Lower lobe of right lung (tissue), 2 donors: ENCODE measurements at regions not wholly inside any gene's neighbourhood (a gene's known extent, or its start where the extent isn't known, plus 50 kb on each side); places are given as distances from the start of the nearest gene placed in this dataset.

ENCODE experiments used
- ATAC-seq, 2 donors: fragments of 200-7000 bp; cut with Tn5 transposase; one replicate each; pipeline ENCODE4 v1.9.1; 2020 to 2022; ENCODE audit warnings: mild to moderate bottlenecking in 2 of 2, moderate library complexity in 2 of 2
- DNase-seq: peaks from one replicate; pipeline ENCODE4 v3.0.0-alpha.2; 2020
- H3K27ac ChIP-seq: fragments of 200-600 bp; one replicate; pipeline ENCODE4 v1.8.0; 2022
- H3K27me3 ChIP-seq: fragments of 200-600 bp; one replicate; pipeline ENCODE4 v1.8.0; 2022; ENCODE audit warnings: low read depth
- H3K36me3 ChIP-seq: fragments of 200-600 bp; one replicate; pipeline ENCODE4 v1.8.0; 2022; ENCODE audit warnings: mild to moderate bottlenecking
- H3K4me1 ChIP-seq: fragments of 200-600 bp; one replicate; pipeline ENCODE4 v1.8.0; 2022
- H3K4me3 ChIP-seq: fragments of 200-600 bp; one replicate; pipeline ENCODE4 v1.8.0; 2022; ENCODE audit warnings: mild to moderate bottlenecking
- H3K9me3 ChIP-seq: fragments of 200-600 bp; one replicate; pipeline ENCODE4 v1.8.0; 2022
- intact Hi-C: fragments of 100-400 bp; cut with DNase I; formaldehyde crosslinking; loops from one replicate; pipeline ENCODE4 v1.11.0; 2022
- TF ChIP-seq, protein P1 (sequence below): fragments of 200-600 bp; IDR thresholded peaks from one replicate; pipeline ENCODE4 v1.8.0; 2022; ENCODE audit warnings: antibody characterized with exemption, mild to moderate bottlenecking
- donor health status: DM: no; HTN: yes; CAD: no; lungs with severe emphysema.

DNA sequence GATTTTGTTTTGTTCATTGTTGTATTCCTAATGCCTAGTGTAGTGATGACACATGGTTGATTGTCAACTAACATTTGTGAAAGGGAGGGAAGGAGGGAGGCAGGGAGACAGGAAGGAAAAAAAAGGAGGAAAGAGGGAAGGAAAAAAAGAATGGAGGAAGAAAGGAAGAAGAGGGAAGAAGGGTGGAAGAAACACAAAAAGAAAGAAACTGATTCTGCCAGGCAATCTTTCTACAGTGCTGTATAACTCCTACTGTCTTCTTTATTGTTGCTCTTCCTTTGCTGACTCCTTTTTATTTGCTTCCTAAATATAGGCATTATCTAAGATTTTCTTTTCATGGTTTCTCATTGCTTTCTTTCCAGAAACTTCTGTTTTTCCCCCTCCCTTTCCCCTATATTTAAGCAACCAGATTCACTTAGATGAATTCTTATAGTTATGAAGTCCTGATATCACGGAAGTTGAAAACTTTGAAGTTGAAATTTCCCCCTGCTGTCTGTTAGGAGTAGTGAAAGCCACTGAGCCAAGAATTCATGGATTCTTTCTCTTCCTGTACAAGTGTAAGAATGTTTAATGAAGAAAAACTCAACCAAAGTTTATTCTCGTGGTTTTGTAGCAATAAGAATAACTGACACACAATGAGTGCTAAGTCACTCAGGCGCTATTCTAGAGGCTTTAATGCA, 305.1 kb upstream of the FSHR start:
- Histone ChIP-seq H3K27ac (no peak overlapping the region), H3K27me3 (no peaks in the 10 kb centered on the region), H3K4me1 (no peaks in the 10 kb centered on the region), H3K9me3 (peaks cover 3% of the 10 kb centered on the region), H3K36me3 (no peaks in the 10 kb centered on the region), H3K4me3 (no peak overlapping the region)
- intact Hi-C loops: no loop called here
- TF ChIP-seq, protein P1, sequence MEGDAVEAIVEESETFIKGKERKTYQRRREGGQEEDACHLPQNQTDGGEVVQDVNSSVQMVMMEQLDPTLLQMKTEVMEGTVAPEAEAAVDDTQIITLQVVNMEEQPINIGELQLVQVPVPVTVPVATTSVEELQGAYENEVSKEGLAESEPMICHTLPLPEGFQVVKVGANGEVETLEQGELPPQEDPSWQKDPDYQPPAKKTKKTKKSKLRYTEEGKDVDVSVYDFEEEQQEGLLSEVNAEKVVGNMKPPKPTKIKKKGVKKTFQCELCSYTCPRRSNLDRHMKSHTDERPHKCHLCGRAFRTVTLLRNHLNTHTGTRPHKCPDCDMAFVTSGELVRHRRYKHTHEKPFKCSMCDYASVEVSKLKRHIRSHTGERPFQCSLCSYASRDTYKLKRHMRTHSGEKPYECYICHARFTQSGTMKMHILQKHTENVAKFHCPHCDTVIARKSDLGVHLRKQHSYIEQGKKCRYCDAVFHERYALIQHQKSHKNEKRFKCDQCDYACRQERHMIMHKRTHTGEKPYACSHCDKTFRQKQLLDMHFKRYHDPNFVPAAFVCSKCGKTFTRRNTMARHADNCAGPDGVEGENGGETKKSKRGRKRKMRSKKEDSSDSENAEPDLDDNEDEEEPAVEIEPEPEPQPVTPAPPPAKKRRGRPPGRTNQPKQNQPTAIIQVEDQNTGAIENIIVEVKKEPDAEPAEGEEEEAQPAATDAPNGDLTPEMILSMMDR: no peak
- ATAC-seq: no peak
- no peak for DNase-seq

DNA sequence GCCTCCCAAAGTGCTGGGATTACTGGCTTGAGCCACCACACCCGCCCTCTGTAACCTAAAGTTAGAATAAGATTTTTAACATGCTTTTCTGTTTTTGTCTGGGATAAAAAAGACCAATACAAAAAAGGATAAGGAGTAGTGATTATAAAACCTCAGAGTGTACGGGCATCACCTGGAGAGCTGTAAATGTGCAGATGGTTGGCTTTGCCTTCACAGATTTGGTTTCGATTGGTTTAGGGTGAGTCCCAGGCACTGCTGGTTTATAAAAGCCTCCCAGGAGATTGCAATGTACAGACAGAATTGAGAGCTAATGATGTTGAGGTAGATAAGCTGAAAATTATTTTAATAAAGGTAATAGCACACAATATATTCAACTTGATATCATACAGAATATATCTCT, 289.7 kb upstream of the FSHR start:
- Histone ChIP-seq H3K27me3 (no peaks in the 10 kb centered on the region), H3K36me3 (no peaks in the 10 kb centered on the region), H3K9me3 (no peaks in the 10 kb centered on the region), H3K4me1 (no peaks in the 10 kb centered on the region), H3K27ac (no peak overlapping the region), H3K4me3 (no peak overlapping the region)
- DNase-seq: no peak
- intact Hi-C loops: no loop called here
- TF ChIP-seq, protein P1: no peak
- no peak for ATAC-seq

DNA sequence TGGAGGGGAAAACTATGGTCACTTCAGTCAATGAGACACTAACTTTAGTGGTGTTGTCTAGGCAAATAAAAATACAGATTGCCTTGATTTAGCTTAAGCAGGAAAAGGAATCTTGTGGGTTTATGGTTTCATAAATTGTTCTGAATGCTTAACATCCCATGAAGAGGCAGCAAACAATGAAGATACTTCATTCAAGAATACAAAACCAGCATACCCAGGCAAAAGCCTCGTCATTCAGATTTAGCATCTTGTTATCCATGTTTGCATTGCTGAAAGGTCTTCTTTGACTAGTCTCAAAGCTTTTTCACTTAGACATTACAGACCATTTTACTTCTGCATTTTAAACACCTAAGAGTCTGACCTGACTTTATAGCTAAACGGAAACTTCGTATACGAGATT, 272.7 kb upstream of the FSHR start:
- DNase-seq (no peak), ATAC-seq (no peak)
- Histone ChIP-seq H3K27ac (no peak overlapping the region), H3K4me1 (no peaks in the 10 kb centered on the region), H3K4me3 (no peak overlapping the region), H3K27me3 (no peaks in the 10 kb centered on the region), H3K9me3 (no peaks in the 10 kb centered on the region), H3K36me3 (no peaks in the 10 kb centered on the region)
- TF ChIP-seq, protein P1: no peak
- intact Hi-C loops: no loop called here

DNA sequence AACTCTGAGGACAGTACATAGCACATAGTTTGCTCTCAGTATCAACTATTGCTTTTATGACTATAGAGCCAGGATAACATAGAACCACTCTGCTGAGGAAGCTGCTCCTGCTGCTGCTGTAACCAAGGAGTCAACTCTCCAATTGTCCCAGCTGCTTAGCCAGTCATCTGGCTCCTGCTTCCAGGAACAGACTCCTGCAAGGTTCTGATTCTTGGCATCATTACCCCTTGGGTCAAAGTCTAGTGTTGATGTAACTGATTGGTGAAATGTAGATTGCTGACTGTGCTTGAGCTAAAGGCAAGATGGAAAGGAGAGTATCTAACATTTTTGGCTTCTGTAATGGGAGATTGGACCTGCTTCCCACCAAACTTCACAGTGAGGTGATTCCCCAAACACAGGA, 261.9 kb upstream of the FSHR start:
- Histone ChIP-seq H3K27me3 (no peaks in the 10 kb centered on the region), H3K4me1 (no peaks in the 10 kb centered on the region), H3K9me3 (no peaks in the 10 kb centered on the region), H3K27ac (no peak overlapping the region), H3K4me3 (no peak overlapping the region), H3K36me3 (no peaks in the 10 kb centered on the region)
- no peak for DNase-seq
- TF ChIP-seq, protein P1: no peak
- intact Hi-C loops: no loop called here
- no peak for ATAC-seq

DNA sequence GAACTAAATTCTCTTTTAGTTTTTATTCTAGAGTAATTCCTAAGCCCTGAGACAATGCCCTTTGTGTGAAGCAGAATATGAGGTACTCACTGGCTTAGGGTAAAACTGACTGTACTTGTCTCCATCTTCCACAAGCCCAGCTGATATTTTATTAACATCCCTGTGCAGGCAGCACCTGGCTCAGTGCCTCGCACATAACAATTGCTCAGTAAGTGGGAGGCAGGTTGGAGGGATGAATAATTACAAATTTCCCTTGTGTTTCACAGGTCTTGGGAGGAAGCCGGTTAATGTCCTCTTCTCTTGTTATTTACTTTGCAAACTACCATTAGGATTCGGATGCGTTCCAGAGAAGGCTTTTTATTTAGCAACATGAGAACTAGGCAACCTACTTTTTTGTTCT, 249.8 kb upstream of the FSHR start:
- ATAC-seq: no peak
- Histone ChIP-seq H3K4me1 (no peaks in the 10 kb centered on the region), H3K36me3 (no peaks in the 10 kb centered on the region), H3K27me3 (no peaks in the 10 kb centered on the region), H3K9me3 (no peaks in the 10 kb centered on the region), H3K27ac (no peak overlapping the region), H3K4me3 (no peak overlapping the region)
- TF ChIP-seq, protein P1: no peak
- intact Hi-C loops: no loop called here
- no peak for DNase-seq
